Putamen (tissue), 1 donor: ENCODE measurements at regions not wholly inside any gene's neighbourhood (a gene's known extent, or its start where the extent isn't known, plus 50 kb on each side); places are given as distances from the start of the nearest gene placed in this dataset.

Experiments
- DNase-seq: peaks from one replicate; pipeline ENCODE4 v3.0.0-alpha.2; 2016; ENCODE audit warnings: low spot score

- DNase-seq: no peak
These were observed 130.8 kb upstream of the HDAC4 start for GRCh38 chr2:239531456-239532241.

GRCh38 chr2:239530749-239531316 is 130.0 kb upstream of the HDAC4 start:
- no peak for DNase-seq

- no peak for DNase-seq
These were observed 128.6 kb upstream of the HDAC4 start for GRCh38 chr2:239529313-239530015.

DNA sequence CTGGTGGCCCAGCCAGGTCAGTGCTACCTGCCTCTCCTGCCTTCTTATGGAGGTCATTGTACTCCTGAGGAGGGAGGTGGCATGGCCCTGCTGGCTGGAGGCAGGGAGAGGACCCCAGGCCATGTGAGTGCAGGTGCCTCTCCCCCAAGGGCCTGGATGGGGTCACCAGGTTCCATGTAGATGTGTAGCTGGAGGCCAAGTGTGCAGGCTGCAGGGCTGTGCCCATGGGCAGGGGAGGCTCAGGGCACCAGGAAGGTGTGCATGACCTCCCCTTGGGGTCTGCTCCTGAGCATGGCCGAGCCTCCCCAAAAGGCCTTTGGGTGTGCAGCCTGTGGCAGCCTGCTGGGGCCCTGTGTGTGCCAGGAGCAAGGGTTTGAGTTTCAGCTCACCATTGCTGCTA is 128.1 kb upstream of the HDAC4 start:
- no peak for DNase-seq

GRCh38 chr2:239528146-239528545 is 127.3 kb upstream of the HDAC4 start:
- DNase-seq: no peak

DNA sequence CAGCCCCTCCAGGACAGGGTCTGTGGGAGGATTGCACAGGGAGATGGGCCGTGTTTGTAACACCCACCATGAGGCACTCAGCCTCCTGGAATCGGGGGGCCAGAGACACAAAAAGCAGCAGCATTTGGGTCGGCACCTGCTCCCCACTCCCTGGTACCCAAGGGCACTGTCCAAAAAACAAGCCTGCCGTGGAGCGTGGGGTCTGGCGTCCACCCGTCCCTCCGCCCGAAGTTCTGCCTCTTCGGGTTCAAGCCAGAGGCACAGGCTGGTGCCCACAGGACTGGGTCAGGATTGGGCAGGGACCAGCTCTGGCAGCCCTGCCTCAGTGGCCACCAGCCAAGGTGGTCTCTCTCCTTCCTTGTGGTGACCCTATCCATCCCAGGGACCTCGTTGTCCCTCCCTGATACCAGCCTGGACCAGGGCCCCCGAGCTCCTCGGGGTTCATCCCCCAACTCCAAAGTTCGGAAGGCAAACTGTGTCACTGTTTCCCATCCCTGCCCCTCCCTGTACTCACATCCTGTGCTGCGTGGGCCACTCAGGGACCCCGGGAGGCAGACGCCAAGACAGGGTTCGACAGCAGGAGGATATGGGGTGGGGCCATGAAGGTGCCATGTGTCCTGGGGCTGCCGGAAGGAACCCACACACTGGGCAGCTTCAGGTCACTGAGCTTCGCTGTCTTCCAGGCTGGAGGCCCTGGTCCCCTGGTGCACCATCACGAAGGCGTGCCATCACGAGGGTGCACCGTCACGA is 126.0 kb upstream of the HDAC4 start:
- DNase-seq: no peak

DNA sequence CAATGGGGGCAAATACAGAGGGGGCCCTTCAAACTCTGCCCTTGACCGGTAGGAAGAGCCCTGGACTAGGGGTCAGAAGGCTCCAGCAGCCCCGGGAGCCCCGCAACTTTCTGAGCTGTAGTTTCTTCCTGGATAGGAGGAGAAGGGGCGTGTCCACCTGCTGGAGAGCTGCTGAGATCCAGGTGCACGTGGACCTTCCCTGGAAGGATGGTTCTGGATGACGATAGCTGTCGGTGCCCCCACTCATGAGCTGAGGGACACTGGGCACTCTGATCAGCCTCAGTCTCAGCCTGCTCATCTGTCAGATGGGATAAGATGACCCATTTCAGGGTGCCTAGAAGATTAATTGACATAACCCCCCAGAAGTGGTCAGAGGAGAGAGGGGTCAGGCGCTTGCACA is 125.2 kb upstream of the HDAC4 start:
- DNase-seq: no peak

DNA sequence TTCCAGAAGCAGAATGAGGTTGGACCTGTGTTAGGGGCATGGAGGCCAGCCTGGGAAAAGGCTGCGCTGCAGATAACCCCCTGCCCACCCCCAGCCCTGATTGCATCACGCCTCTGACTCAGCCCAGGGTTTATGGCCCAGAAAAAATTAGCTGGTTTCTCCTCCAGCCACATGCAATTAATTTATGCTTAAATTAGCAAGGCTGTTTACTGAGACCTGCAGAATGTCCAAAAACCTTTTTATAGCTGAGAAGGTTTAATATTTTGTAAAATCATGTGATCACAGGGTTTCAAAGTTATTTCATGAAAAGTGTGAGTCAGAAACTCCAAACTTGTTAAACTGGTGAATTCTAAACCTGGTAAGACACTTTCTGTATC is 123.1 kb upstream of the HDAC4 start:
- no peak for DNase-seq

DNA sequence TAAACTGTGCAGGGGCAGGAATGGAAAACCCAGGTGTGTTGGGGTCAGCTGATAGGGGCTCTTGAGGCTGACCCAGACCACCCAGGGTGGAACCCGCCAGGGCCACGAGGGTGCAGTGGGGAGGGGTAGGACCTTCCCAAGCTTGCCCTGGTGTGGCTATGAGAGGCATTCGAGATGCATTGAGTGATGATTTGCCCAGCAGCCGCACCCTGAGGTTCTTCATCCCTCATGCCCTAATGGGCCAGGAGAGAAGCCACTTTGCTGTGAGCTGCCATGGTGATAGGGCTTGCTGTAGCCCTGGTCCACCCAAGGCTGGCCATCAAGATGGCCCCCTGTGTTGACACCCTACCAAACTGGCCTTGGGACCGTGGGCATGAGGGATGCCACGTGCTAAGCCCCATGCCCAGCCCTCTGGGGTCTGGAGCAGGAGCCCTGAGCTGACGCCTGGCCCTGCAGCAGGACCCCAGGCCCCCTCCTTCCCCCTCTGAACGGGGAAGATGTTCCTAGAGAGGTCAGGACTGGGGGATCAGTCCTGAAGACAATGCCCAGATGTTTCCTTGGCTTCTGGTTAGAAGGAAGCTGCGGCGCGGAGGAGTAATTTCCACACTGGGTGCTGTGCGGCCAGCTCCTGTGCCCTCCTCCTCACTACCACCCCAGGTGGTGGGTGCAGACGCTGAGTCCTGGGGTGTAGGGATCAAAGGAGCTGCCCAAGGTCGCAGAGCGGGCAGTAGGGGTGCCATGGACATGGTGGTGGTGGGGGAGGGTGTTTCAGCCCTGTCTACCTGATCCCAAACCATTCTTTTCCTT is 122.5 kb upstream of the HDAC4 start:
- DNase-seq: no peak

- DNase-seq: no peak
These were observed 121.9 kb upstream of the HDAC4 start for GRCh38 chr2:239522740-239523119.

DNA sequence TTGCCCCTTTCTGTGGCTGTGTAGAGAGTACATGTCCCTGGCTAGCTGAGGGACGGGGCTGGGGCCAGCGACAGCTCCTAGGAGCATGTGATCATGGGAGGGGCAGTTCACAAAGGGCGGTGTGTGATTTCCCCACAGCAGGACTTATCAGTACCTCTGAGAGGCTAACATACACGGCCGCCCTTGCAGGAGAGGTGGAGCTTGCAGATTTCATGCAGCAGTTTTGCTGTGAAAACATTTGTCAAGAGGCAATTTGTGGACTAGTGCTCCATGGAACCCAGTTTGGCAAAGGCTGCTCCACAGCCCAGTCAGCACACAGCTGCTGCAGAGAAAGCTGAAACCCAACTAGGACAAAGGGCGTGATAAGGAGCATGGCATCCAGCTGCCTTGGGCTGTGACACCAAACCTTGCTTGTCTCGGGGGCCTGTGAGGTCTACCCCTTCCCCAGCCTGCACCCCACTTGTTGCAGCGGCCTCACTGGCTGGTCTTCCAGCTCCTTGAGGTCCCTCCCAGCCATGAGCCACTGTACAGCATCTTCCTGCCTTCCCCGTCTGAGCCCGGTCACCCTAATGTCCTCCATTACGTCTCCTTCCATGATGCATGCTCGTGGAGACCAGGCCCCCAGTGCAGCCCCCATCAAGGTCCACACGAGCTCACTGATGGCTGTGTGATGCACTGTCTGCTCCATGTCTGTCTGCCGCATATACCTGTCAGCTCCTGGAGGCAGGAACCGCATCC is 121.4 kb upstream of the HDAC4 start:
- no peak for DNase-seq

GRCh38 chr2:239521518-239521815 is 120.6 kb upstream of the HDAC4 start:
- DNase-seq: no peak

DNA sequence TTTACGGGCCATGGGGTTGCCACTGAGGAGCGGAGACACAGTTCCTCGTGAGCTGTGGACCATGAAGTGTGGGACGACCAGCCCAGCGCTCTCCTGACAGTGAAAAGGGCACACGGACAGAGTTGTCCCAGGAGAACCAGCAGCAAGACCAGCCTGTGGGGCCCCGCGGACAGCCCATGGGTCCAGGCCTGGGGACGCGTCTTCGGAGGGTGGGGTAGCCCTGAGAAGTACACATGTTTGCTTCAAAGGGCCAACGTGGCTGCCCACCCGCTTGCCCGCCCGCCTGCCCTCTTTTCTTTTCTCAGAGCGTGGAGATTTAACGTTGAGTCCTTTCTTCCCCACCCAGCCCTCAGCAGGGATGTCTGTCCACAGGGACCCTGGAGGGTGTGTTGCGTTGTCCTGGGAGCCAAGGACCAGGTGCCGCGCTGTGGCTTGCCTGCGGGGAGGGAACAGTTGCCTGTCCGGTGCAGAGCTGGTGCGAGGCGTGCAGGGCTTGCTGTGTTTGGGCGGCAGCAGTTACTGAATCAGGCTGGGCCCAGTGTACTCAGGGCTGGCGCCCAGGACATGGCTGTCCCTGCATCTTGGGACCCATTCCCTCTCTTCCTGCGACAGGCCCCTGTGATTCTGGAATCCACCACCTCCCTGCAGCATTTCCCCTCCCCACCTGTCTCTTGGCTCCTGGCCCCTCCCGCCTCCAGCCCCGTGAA is 120.1 kb upstream of the HDAC4 start:
- DNase-seq: no peak

DNA sequence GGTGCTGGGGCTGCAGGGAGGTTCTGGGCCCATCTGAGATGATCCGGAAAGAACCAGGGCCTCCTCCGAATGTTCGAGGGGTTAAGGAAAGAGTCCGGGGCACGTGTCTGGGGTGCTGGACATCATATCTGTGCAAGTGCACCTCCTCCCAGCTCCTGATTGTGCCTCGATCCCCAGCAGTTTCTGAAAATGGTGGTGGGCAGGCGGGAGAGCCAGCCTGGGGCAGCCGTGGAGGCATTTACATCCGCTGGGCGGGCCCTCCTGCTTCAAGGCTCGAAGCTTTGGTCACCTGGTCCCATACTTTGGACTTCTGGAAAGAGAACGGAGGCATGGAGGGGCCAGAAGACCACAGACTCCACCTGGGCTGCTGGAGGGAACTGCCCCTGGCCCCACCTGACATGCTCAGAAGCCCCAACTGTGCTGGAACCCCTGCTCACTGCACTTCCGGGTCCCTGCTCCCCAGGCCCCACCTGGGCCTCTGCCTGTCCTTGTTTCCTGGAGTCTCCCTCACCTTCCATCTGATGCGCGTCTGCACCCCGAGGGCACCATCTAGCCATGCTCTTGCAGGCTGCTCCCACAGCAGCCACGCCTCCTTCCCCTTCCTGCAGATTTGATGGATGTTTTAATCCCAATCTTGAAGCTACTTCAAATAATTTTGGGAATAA is 119.2 kb upstream of the HDAC4 start:
- no peak for DNase-seq

DNA sequence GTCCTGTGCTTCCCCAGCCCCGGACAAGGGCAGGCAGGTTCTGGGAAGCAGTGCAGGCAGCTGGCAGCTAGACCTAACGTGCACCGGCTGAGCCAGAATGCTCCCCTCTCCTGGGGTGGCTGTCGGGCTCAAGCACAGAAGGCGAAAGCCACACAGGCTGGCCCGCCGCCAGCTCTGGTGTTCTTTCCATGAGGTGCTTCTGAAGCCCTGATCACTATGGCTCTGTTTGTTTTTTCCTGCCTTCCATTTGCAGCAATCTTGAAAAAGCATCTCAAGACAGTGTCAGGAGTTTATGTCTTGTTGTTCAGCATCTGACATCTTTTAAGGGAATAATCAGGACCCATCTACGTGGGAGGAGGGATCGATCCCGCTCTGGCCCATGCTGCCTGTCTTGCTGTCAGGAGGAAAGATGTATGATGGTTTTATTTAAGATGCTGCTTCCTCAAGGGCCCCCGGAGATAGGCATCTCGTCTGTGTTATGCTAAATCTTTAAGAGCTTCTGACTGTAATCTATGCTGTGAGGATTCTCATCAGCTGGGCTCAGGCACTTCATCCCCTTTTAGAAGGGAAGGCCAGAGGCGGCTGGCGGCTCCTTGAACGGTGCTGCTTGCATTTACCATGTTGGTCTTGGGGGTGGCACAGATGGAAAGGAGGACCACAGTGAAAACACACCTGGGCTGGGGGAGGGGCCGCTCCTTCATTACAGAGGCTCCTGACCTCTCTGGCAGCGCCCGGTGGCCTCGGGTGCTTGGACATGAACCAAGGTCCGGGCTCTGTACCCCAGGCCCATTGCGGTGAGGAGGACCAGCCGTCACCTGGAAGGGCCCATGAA is 118.5 kb upstream of the HDAC4 start:
- no peak for DNase-seq

GRCh38 chr2:239518286-239519088 is 117.7 kb upstream of the HDAC4 start:
- no peak for DNase-seq

GRCh38 chr2:239517686-239518085 is 116.9 kb upstream of the HDAC4 start:
- DNase-seq: no peak

DNA sequence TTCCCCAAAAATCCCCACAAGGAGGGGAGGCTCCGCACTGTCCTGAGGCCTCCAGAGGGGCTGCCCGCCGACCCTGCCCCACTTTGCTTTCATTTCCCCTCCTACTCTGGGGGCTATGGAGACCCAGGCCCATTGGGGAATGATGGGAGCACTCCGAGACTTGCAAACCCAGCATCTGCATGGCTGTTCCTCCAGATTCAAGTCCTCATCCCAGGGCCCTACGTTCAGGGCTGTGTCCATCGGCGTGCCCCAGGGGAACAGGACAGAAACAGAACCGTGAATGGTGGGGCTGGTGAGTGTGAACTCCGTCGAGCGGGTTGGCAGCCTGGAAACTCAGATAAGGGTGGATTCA is 116.1 kb upstream of the HDAC4 start:
- DNase-seq: no peak
